ENCODE measurements at regions not wholly inside any gene's neighbourhood (a gene's known extent, or its start where the extent isn't known, plus 50 kb on each side); places are given as distances from the start of the nearest gene placed in this dataset.

- DNase-seq, result no peak
- Histone ChIP-seq H3K4me1 (replicated peaks in 1 of 2) (peaks cover 6 to 7% of the 10 kb centered on the region in 2 donors), H3K4me3 (no peak overlapping the region), H3K27me3 (no peaks in the 10 kb centered on the region), H3K36me3 (replicated peaks in 1 of 2) (no peaks in the 10 kb centered on the region), H3K9me3 (replicated peaks in 1 of 3) (no peaks in the 10 kb centered on the region), H3K27ac (no peak overlapping the region)
- TF ChIP-seq, protein P1, sequence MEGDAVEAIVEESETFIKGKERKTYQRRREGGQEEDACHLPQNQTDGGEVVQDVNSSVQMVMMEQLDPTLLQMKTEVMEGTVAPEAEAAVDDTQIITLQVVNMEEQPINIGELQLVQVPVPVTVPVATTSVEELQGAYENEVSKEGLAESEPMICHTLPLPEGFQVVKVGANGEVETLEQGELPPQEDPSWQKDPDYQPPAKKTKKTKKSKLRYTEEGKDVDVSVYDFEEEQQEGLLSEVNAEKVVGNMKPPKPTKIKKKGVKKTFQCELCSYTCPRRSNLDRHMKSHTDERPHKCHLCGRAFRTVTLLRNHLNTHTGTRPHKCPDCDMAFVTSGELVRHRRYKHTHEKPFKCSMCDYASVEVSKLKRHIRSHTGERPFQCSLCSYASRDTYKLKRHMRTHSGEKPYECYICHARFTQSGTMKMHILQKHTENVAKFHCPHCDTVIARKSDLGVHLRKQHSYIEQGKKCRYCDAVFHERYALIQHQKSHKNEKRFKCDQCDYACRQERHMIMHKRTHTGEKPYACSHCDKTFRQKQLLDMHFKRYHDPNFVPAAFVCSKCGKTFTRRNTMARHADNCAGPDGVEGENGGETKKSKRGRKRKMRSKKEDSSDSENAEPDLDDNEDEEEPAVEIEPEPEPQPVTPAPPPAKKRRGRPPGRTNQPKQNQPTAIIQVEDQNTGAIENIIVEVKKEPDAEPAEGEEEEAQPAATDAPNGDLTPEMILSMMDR (IDR thresholded peaks at IDR 0.05), result no peak
- TF ChIP-seq POLR2A (IDR thresholded peaks at IDR 0.05), result no peak
- intact Hi-C loops (cut with DNase I), result no loop called here
- 74 to 85% (median 80%) methylated on average over 11 of the region's 11 CpGs for WGBS, 4 donors
Observed at GRCh38 chr22:48084729-48085050, 1322.2 kb downstream of the TBC1D22A start.

DNA sequence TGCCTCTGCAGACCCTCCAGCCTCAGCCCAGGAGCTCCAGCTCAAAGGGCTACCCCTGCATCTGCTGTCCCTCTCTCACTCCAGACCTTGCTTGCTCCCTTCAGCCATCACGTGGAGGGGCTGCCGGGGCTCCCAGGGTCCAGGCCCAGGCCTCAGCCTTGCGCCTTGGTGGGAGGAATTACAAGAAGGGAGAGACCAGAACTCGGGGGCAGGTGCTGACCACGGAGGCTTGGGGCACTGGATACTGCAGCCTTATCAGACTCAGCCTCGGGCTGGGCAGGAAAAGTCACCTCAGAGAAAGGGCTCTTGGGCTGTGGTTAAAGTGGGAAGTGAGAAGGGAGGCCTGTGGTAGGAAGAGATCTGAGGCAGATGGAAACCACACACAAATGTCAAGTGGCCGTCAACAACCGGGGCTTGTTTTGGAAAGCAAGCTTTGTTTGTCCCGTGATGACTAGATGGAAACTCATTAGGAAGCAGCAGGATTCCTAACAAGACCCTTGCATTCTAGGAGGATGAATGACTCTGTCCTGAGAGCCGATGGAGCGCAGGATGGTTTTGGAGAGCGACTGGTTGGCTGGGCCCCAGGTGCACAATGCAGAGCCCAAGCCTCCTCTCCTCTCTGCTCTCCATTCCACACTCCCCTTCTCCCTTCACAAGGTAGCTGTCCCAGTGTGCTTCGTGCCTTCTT lies 1321.7 kb downstream of the TBC1D22A start:
- intact Hi-C loops (cut with DNase I), result no loop called here
- no peaks in the 10 kb centered on the region for H3K9me3 ChIP-seq (replicated peaks in 1 of 3)
- H3K4me3 ChIP-seq, result no peak overlapping the region
- TF ChIP-seq, protein P1 (IDR thresholded peaks at IDR 0.05), result no peak
- no peak for TF ChIP-seq POLR2A (IDR thresholded peaks at IDR 0.05)
- H3K27me3 ChIP-seq, result no peaks in the 10 kb centered on the region
- H3K36me3 ChIP-seq (replicated peaks in 1 of 2), result no peaks in the 10 kb centered on the region
- DNase-seq, result no peak
- H3K4me1 ChIP-seq (replicated peaks in 1 of 2), result peaks cover under 1 to 2% of the 10 kb centered on the region in 2 donors
- 66 to 73% (median 69%) methylated on average over 11 to 13 of the region's 13 CpGs for WGBS, 4 donors
- H3K27ac ChIP-seq, result no peak overlapping the region

DNA sequence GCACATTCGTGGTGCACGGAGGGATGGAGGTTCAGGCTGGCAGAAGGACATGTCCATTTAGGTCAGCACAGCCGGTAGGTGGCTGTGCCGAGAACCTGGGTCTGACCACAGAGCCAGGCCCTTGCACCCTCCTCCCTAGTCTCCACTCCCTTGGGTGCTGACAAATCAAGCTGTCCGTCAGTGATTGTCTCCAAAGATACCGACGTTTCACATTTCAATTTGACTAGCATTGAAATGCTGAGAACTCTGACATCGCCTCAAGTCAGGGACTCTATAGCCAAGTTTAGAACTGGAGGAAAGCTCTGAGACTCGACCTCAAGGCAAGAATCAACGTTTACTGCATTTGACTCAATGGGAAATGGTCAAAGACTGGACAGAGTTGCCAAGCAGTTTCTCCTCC lies 1321.1 kb downstream of the TBC1D22A start:
- no peak for DNase-seq
- Histone ChIP-seq H3K27me3 (no peaks in the 10 kb centered on the region), H3K27ac (no peak overlapping the region), H3K4me3 (no peak overlapping the region), H3K36me3 (replicated peaks in 1 of 2) (no peaks in the 10 kb centered on the region), H3K9me3 (replicated peaks in 1 of 3) (no peaks in the 10 kb centered on the region), H3K4me1 (replicated peaks in 1 of 2) (no peaks in the 10 kb centered on the region)
- 62 to 81% (median 80%) methylated on average over 6 to 10 of the region's 10 CpGs for WGBS, 4 donors
- TF ChIP-seq, protein P1 (IDR thresholded peaks at IDR 0.05), result no peak
- no peak for TF ChIP-seq POLR2A (IDR thresholded peaks at IDR 0.05)
- intact Hi-C loops (cut with DNase I), result no loop called here

GRCh38 chr22:48082284-48082683 lies 1319.8 kb downstream of the TBC1D22A start:
- WGBS, 4 donors, result 75 to 89% (median 81%) methylated on average over 6 of the region's 6 CpGs
- DNase-seq, result no peak

More at GRCh38 chr22:48082284-48082683, 1319.8 kb downstream of the TBC1D22A start:
- H3K9me3 ChIP-seq (replicated peaks in 1 of 3), result no peaks in the 10 kb centered on the region
- TF ChIP-seq POLR2A (IDR thresholded peaks at IDR 0.05), result no peak
- TF ChIP-seq, protein P1 (IDR thresholded peaks at IDR 0.05), result no peak
- H3K27ac ChIP-seq, result no peak overlapping the region
- no peaks in the 10 kb centered on the region for H3K4me1 ChIP-seq (replicated peaks in 1 of 2)
- no peaks in the 10 kb centered on the region for H3K27me3 ChIP-seq
- intact Hi-C loops (cut with DNase I), result no loop called here
- no peaks in the 10 kb centered on the region for H3K36me3 ChIP-seq (replicated peaks in 1 of 2)
- no peak overlapping the region for H3K4me3 ChIP-seq

All from adrenal gland (tissue), 9 donors.